H1 (cell line): ENCODE measurements at regions not wholly inside any gene's neighbourhood (a gene's known extent, or its start where the extent isn't known, plus 50 kb on each side); places are given as distances from the start of the nearest gene placed in this dataset.

Source experiments
- CBX8 ChIP-seq: fragments of 300-800, 300-1000 bp; sonication (generic); IDR thresholded peaks from 2 replicates; pipeline ENCODE4 v1.7.1; 2016; ENCODE audit warnings: low read depth, low read length, borderline replicate concordance
- CTBP2 ChIP-seq: IDR thresholded peaks from 2 replicates; pipeline ENCODE4 v1.7.0; 2011; ENCODE audit warnings: borderline replicate concordance, mild to moderate bottlenecking, moderate library complexity, mixed read lengths, low read length; ENCODE audit not compliant: insufficient read depth, insufficient read length
- RBBP5 ChIP-seq: IDR thresholded peaks from 2 replicates; pipeline ENCODE4 v1.7.1; 2012; ENCODE audit warnings: low read depth, mild to moderate bottlenecking, inconsistent platforms, low read length, moderate library complexity, borderline replicate concordance
- SRF ChIP-seq: IDR thresholded peaks from 2 replicates; pipeline ENCODE4 v1.6.1; 2011; ENCODE audit warnings: mild to moderate bottlenecking, low read depth, low read length, moderate library complexity
- TCF12 ChIP-seq: IDR thresholded peaks from 2 replicates; pipeline ENCODE4 v1.6.1; 2011; ENCODE audit warnings: low read depth, mild to moderate bottlenecking, low read length
- TF ChIP-seq, protein P1 (sequence below): IDR thresholded peaks from 2 replicates; pipeline ENCODE4 v1.6.1; 2012; ENCODE audit warnings: inconsistent platforms
- TF ChIP-seq, protein P2 (sequence below), 3 experiments: IDR thresholded peaks; 1 replicate in 2 of 3; 2 replicates in 1 of 3; pipeline versions ENCODE4 v1.5.1 to v1.6.1; 2011; ENCODE audit warnings: low read length in 3 of 3, mild to moderate bottlenecking in 3 of 3, inconsistent platforms in 2 of 3, low read depth in 1 of 3, moderate library complexity in 1 of 3; ENCODE audit not compliant: insufficient read depth in 1 of 3; ENCODE audit errors: control extremely low read depth in 1 of 3

DNA sequence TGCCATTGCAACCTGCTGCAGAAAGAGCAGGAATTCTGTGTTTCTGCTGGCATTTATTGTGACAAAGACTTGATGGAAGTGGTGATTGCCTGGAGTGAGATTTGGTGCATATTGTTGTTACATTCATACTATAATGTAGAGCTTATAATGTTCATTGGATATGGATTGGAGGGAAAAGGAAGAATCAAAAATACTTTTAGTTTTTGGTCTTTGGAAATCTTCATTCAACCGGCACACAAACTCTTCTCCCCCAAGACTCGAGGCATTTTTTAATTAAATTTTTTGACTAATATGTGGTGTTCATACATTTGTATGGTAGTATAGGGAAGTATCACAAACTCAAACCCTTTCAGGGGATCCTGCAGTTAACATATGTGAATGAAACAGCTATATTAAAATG is 380.8 kb downstream of the DOK5 start:
- TF ChIP-seq CTBP2 (no peak), SRF (no peak), CBX8 (no peak), TCF12 (no peak), RBBP5 (no peak)
- TF ChIP-seq, protein P1, sequence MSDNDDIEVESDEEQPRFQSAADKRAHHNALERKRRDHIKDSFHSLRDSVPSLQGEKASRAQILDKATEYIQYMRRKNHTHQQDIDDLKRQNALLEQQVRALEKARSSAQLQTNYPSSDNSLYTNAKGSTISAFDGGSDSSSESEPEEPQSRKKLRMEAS = no peak
- TF ChIP-seq, protein P2, sequence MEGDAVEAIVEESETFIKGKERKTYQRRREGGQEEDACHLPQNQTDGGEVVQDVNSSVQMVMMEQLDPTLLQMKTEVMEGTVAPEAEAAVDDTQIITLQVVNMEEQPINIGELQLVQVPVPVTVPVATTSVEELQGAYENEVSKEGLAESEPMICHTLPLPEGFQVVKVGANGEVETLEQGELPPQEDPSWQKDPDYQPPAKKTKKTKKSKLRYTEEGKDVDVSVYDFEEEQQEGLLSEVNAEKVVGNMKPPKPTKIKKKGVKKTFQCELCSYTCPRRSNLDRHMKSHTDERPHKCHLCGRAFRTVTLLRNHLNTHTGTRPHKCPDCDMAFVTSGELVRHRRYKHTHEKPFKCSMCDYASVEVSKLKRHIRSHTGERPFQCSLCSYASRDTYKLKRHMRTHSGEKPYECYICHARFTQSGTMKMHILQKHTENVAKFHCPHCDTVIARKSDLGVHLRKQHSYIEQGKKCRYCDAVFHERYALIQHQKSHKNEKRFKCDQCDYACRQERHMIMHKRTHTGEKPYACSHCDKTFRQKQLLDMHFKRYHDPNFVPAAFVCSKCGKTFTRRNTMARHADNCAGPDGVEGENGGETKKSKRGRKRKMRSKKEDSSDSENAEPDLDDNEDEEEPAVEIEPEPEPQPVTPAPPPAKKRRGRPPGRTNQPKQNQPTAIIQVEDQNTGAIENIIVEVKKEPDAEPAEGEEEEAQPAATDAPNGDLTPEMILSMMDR (IDR thresholded peaks at IDR 0.05; ENCODE audit: control extremely low read depth in 1 of 3, insufficient read depth in 1 of 3, low read depth in 1 of 3, low read length in 3 of 3) = no peak
